Colonic mucosa (tissue), 4 donors: ENCODE measurements at regions not wholly inside any gene's neighbourhood (a gene's known extent, or its start where the extent isn't known, plus 50 kb on each side); places are given as distances from the start of the nearest gene placed in this dataset.
"Not testable (repeated sequence)": the region's sequence is repeated elsewhere in the genome, so short reads cannot be mapped to it uniquely, and the experiment has no call there.

ENCODE experiments used
- DNase-seq: peaks from one replicate; pipeline ENCODE4 v3.0.0-alpha.2; 2020
- H3K27ac ChIP-seq: fragments of 200-600 bp; one replicate; pipeline ENCODE4 v1.8.0; 2021
- H3K27me3 ChIP-seq: fragments of 200-600 bp; one replicate; pipeline ENCODE4 v1.8.0; 2021
- H3K36me3 ChIP-seq: fragments of 200-600 bp; one replicate; pipeline ENCODE4 v1.8.0; 2021
- H3K4me1 ChIP-seq: fragments of 200-600 bp; one replicate; pipeline ENCODE4 v1.8.0; 2021; ENCODE audit warnings: mild to moderate bottlenecking
- H3K4me3 ChIP-seq: fragments of 200-600 bp; one replicate; pipeline ENCODE4 v1.8.0; 2021
- H3K9ac ChIP-seq, 2 donors: one replicate each; pipeline ENCODE4 v1.7.0; 2013; ENCODE audit warnings: control low read depth in 2 of 2, low read depth in 2 of 2, low read length in 2 of 2
- H3K9me3 ChIP-seq: fragments of 200-600 bp; one replicate; pipeline ENCODE4 v1.8.0; 2021
- intact Hi-C: fragments of 100-400 bp; cut with DNase I; formaldehyde crosslinking; loops from one replicate; pipeline ENCODE4 v1.14.1; 2022
- TF ChIP-seq, protein P1 (sequence below): fragments of 200-600 bp; IDR thresholded peaks from one replicate; pipeline ENCODE4 v1.8.0; 2022; ENCODE audit warnings: antibody characterized with exemption, mild to moderate bottlenecking
- donor health status: healthy.
- donor health status: DM: no; HTN: no; CAD: no.
- donor health status: DM: no; HTN: no; CAD: no.

DNA sequence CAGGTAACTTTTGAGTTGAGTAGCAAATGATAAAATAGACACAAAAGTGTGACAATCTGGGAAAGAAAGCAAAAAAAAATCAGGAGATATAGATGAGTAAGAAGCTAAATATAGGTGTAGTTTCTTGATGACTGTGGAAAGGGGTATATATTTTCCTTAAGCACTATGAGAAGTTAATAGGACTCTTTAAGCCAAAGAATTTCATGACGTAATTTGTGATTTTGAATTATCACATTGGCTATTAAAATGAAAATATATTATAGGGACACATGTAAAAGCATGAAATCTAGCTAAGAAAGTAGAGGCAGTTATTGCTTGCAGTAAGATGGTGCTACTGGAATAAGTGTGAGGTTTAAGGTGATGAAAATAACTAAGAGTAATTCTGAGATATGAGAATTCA lies 759.1 kb downstream of the KCNT2 start:
- intact Hi-C loops = no loop called here
- no peaks in the 10 kb centered on the region for H3K36me3 ChIP-seq
- TF ChIP-seq, protein P1, sequence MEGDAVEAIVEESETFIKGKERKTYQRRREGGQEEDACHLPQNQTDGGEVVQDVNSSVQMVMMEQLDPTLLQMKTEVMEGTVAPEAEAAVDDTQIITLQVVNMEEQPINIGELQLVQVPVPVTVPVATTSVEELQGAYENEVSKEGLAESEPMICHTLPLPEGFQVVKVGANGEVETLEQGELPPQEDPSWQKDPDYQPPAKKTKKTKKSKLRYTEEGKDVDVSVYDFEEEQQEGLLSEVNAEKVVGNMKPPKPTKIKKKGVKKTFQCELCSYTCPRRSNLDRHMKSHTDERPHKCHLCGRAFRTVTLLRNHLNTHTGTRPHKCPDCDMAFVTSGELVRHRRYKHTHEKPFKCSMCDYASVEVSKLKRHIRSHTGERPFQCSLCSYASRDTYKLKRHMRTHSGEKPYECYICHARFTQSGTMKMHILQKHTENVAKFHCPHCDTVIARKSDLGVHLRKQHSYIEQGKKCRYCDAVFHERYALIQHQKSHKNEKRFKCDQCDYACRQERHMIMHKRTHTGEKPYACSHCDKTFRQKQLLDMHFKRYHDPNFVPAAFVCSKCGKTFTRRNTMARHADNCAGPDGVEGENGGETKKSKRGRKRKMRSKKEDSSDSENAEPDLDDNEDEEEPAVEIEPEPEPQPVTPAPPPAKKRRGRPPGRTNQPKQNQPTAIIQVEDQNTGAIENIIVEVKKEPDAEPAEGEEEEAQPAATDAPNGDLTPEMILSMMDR = no peak

DNA sequence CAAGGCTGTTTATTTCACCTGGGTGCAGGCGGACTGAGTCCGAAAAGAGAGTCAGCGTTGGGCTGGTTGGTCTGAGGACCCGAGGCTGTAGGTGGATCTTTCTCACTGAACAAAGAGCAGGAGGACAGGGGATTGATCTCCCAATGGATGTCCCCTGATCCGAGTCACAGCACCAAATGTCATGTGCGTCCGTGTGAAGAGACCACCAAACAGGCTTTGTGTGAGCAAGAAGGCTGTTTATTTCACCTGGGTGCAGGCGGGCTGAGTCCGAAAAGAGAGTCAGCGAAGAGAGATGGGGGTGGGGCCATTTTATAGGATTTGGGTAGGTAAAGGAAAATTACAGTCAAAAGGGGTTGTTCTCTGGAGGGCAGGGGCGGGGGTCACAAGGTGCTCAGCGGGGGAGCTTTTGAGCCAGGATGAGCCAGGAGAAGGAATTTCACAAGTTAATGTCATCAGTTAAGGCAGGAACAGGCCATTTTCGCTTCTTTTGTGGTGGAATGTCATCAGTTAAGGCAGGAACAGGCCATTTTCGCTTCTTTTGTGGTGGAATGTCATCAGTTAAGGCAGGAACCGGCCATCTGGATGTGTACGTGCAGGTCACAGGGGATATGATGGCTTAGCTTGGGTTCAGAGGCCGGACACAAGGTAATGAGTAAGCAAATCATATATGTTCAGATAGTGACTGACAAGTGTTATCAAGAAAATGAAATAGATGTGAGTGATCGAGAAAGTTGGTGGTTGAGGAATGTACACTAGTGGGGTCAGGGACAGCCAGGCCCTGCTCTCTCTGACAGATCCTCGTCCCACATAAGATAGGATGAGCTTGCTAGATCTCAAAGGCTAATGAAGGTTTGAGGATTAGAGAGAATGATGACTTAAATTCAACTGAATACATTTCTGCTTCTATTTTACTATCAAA lies 760.0 kb downstream of the KCNT2 start:
- H3K4me3 ChIP-seq, H3K9me3 ChIP-seq, H3K4me1 ChIP-seq, DNase-seq, H3K9ac ChIP-seq, intact Hi-C loops, H3K27ac ChIP-seq, H3K27me3 ChIP-seq, H3K36me3 ChIP-seq: not testable (repeated sequence)

More for the DNA sequence above, 759.1 kb downstream of the KCNT2 start:
- H3K27ac ChIP-seq = no peak overlapping the region
- H3K27me3 ChIP-seq = no peaks in the 10 kb centered on the region
- no peaks in the 10 kb centered on the region for H3K4me1 ChIP-seq
- DNase-seq = no peak
- no peak overlapping the region for H3K4me3 ChIP-seq
- H3K9me3 ChIP-seq = no peaks in the 10 kb centered on the region
- no peak overlapping the region for H3K9ac ChIP-seq

DNA sequence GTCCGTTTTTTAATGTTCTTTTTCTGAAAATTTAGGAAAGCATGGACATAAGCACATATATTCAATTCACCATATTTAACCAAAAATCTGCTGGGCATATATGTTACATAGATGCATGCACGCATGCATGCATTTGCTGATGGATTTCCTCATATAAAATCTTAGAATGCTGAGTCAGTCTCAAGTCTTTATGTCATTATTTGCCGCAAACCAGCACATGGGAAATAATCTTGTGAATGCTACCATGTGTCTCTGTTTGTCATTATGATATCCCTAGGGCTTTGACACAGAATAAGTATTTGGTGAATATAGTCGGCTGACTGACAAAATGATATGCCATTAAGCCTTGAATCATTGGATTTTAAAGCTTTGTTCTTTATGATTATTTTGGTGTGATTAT lies 776.5 kb downstream of the KCNT2 start:
- H3K9ac ChIP-seq = no peak overlapping the region
- TF ChIP-seq, protein P1 = no peak
- H3K9me3 ChIP-seq = no peaks in the 10 kb centered on the region
- intact Hi-C loops = no loop called here
- no peak for DNase-seq
- no peaks in the 10 kb centered on the region for H3K36me3 ChIP-seq
- H3K4me3 ChIP-seq = no peak overlapping the region
- H3K27ac ChIP-seq = no peak overlapping the region
- H3K4me1 ChIP-seq = no peaks in the 10 kb centered on the region
- H3K27me3 ChIP-seq = no peaks in the 10 kb centered on the region

DNA sequence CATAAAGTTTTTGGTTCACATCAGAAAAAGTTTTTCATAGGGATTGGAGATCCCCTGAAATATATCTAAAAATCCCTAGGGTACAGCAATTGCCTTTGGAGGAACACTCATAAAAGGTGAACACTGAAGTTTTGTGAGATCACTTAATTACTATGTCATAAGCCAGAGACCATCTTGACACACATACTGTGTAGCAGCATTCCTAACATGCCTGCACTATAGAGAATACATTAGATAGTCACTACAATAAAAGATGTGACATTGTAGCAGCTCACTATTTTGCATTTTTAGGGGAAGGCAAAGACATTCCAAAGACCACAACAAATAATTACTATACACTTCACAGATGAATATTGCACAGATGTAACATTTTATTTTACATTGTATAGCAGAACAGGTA lies 779.9 kb downstream of the KCNT2 start:
- no peaks in the 10 kb centered on the region for H3K36me3 ChIP-seq
- H3K4me3 ChIP-seq = no peak overlapping the region
- H3K27me3 ChIP-seq = no peaks in the 10 kb centered on the region
- no peak overlapping the region for H3K27ac ChIP-seq
- intact Hi-C loops = no loop called here
- no peak overlapping the region for H3K9ac ChIP-seq
- H3K4me1 ChIP-seq = no peaks in the 10 kb centered on the region
- no peak for DNase-seq
- TF ChIP-seq, protein P1 = no peak
- no peaks in the 10 kb centered on the region for H3K9me3 ChIP-seq

DNA sequence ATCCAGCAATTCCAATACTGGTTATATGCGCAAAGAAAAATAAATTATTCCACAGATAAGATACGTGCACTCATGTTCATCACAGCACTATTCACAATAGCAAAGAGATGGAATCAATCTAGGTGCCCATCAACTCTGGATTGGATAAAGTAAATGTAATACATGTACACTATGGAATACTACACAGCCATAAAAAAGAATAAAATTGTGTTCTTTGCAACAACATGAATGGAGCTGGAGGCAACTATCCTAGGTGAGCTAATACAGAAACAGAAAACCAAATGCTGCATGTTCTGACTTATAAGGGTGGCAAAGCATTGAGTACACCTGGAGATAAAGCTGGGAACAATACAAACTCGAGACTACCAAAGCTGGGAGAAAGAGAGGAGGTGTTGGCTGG lies 787.3 kb downstream of the KCNT2 start:
- H3K9ac ChIP-seq = no peak overlapping the region
- TF ChIP-seq, protein P1 = no peak
- no peaks in the 10 kb centered on the region for H3K4me1 ChIP-seq
- no peak for DNase-seq
- no peaks in the 10 kb centered on the region for H3K36me3 ChIP-seq
- H3K9me3 ChIP-seq = no peaks in the 10 kb centered on the region
- H3K4me3 ChIP-seq = no peak overlapping the region
- intact Hi-C loops = no loop called here
- H3K27ac ChIP-seq = no peak overlapping the region
- H3K27me3 ChIP-seq = no peaks in the 10 kb centered on the region

DNA sequence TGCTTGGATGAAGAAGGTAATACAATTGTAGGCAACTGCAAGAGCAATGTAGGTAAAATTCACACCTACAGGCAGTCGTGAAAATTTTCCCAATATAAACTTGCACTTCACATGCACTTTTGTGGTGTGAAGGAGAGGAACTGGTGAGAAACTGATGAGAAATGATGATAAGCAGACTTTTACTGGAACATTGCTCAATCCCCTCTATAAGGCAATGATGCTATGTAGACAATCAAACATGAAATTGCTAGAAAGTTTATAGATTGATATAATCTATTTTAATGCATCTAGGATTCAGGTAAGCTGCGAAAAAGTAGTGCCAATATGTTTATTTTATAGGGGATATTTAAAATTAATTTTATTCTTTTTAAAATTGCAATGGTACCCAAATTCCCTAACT lies 802.2 kb downstream of the KCNT2 start:
- Histone ChIP-seq H3K9ac (no peak overlapping the region), H3K27ac (no peak overlapping the region), H3K4me1 (no peaks in the 10 kb centered on the region), H3K4me3 (no peak overlapping the region), H3K9me3 (no peaks in the 10 kb centered on the region), H3K27me3 (no peaks in the 10 kb centered on the region), H3K36me3 (no peaks in the 10 kb centered on the region)
- no peak for DNase-seq
- TF ChIP-seq, protein P1 = no peak
- intact Hi-C loops = no loop called here
